ENCODE measurements at regions not wholly inside any gene's neighbourhood (a gene's known extent, or its start where the extent isn't known, plus 50 kb on each side); places are given as distances from the start of the nearest gene placed in this dataset.
A peak's percentile ranks its signal among the peaks of the same experiment; 100 is the strongest.

- DNase-seq (ENCODE audit: low read depth): no peak
These were observed 371.1 kb upstream of the NR3C2 start for GRCh38 chr4:148813289-148813688.

DNA sequence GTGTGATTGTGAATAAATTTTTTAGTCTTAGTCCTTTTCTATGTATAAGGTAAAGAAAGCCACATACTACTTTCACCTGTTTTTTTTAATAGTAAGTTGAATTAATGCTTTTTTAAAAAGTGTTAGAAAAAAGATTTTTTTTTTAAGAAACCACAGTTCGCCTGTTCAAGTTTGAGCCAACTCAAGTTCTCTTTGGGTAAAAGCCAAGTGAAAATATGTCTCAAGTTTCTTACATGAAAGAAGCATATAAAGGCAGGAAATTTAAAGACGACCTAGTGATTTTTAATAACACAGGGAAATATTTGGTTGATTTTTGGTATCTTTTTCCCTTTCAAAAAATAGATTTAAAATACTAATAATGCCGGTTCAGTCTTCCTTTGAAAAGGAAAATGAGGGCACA lies 369.9 kb upstream of the NR3C2 start:
- DNase-seq (ENCODE audit: low read depth): no peak

- DNase-seq (ENCODE audit: low read depth): no peak
These were observed 368.2 kb upstream of the NR3C2 start for GRCh38 chr4:148810461-148810860.

DNA sequence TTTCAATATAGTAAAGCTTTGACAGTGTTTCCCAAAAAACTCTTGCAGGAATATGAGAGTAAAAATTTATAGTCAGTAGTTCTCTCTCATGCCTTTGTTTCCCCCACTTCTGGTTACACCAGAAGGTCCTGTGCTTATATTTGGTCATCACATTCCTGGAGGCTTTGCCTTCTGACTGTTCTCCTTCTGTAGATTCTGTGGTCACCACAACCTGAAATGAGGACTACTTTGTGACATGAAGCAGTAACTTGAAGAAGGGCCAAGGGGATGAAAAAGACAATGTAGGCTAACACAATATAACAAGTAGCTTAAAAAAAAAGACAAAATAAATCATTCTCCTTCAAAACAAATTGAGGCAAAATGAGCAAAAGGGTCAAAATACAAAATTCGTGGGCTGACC lies 366.2 kb upstream of the NR3C2 start:
- DNase-seq (ENCODE audit: low read depth): no peak

GRCh38 chr4:148800940-148801339 lies 358.7 kb upstream of the NR3C2 start:
- DNase-seq (ENCODE audit: low read depth): peak; percentile 65

GRCh38 chr4:148800336-148800885 lies 358.2 kb upstream of the NR3C2 start:
- no peak for DNase-seq (ENCODE audit: low read depth)

DNA sequence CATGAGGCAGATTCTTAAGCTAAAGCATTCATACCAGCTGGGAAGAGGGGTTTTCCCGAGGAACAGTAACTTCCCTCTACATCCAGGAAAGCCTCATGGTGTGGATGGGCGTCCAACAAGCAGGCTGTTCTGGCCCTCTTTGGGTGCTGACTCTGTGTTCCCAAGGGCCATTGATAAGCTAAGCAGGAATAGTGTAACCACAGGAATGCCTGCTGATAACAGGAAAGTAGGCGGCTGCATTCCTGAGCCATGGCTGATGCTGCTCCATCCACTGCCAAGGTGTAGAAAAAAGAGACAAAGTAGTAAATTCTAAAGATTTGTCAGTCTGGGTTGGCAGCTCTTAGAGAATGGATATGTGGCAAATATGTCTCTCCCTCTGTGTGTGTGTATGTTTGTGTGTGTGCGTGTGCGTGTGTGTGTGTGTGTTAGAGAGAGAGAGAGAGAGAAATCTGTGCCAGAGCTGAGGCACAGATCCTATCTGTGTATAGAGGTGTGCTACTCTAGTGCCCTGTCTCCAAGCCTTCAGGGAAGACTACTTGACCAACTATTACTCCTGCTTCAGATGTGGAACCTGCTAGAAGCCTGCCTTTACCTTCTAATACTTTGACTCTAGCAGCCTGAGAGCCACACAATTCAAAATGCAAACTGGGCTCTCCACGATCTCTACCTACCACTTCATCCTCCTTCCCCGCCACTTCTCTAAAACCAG lies 353.1 kb upstream of the NR3C2 start:
- DNase-seq (ENCODE audit: low read depth): no peak

GRCh38 chr4:148793221-148793620 lies 351.0 kb upstream of the NR3C2 start:
- no peak for DNase-seq (ENCODE audit: low read depth)

DNA sequence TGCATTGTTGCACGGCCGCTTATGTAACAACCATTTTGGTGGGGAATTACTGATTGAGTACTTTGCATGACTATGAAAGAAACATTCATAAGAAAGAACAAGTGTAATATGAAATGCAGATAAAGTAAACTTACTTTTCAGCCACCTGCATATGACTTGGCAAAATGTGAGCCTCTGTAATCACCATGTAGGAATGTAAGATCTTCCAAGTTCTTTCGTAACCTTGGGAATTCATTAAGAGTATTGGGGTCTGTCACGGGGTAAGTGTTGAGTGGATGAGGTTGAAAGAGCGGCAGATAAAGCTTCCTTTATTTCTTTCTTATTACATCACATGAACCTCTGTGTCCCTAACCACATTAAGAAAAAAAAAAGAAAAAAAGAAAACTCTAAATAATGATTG lies 348.5 kb upstream of the NR3C2 start:
- DNase-seq (ENCODE audit: low read depth): no peak

- no peak for DNase-seq (ENCODE audit: low read depth)
These were observed 348.0 kb upstream of the NR3C2 start for GRCh38 chr4:148790246-148790645.

DNA sequence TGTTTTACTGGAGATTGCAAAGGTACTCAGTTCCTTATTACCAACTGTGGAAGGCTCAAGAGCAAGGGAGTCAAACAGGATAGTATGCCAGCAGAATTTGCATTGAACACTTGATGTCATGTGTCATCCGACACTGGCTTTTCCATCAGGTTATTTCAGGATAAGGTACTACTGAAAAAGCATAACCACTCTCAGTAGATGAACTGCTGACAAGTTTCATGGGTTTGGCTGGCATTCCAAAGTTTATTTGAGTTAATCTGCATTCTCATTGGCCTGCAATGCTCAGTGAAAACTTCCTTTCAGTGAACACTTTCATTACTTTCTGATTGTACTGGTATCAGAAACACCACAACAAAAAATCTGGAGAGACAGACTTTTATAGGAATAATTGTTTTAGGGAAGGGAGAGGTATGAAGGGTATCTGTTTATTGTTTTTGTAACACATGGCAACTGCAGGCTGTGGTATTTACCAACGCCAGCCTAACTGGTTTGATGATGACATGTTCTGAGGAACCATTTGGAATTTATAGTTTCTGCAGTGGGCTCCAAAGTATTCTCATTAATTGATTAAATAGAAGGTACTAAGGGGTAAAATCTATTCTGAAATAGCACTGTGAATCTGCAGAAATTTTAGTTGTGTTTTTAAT lies 345.7 kb upstream of the NR3C2 start:
- peak; percentile 47 for DNase-seq (ENCODE audit: low read depth)

DNA sequence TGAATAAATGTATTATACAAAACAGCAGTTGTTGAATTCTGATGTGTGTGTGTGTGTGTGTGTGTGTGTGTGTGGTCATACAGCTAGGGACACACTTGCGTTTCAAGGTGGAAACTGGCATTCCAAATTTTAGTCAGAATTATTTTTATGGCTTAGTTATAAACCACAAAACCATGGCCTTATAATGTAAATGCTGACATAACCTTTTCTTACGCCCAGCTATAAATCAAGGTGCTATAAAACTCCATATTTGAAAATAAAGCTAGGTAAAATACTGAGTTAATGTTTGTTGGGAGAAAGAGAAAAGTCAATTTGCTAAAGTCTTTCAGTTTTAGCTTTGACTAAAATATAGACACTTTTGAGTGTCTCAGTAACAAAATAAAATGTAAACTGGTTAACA lies 345.1 kb upstream of the NR3C2 start:
- no peak for DNase-seq (ENCODE audit: low read depth)

- DNase-seq (ENCODE audit: low read depth): no peak
These were observed 344.5 kb upstream of the NR3C2 start for GRCh38 chr4:148786699-148787098.

- DNase-seq (ENCODE audit: low read depth): no peak
These were observed 340.1 kb upstream of the NR3C2 start for GRCh38 chr4:148782284-148782683.

DNA sequence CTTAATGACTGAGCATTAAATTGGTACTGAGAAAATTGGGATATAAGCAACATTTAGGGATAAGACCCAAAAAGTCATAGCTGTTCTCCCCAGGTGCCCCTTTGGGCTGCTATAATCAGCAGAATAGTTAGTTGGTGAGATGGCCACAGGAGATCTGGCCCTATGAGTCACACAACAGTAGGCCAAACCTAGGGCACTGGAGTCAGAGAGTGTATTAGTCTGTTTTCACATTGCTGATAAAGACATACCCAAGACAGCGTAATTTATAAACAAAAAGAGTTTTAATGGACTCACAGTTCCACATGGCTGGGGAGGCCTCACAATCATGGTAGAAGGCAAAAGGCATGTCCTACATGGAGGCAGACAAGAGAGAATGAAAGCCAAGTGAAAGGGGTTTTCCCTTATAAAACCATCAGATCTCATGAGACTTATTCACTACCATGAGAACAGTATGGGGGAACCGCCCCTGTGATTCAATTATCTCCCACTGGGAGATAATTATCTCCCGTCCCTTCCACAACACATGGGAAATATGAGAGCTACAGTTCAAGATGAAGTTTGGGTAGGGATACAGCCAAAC lies 338.3 kb upstream of the NR3C2 start:
- DNase-seq (ENCODE audit: low read depth): no peak

GRCh38 chr4:148779771-148780170 lies 337.6 kb upstream of the NR3C2 start:
- no peak for DNase-seq (ENCODE audit: low read depth)

GRCh38 chr4:148778980-148779675 lies 336.9 kb upstream of the NR3C2 start:
- DNase-seq (ENCODE audit: low read depth): no peak

GRCh38 chr4:148776941-148777340 lies 334.7 kb upstream of the NR3C2 start:
- peak; percentile 64 for DNase-seq (ENCODE audit: low read depth)

DNA sequence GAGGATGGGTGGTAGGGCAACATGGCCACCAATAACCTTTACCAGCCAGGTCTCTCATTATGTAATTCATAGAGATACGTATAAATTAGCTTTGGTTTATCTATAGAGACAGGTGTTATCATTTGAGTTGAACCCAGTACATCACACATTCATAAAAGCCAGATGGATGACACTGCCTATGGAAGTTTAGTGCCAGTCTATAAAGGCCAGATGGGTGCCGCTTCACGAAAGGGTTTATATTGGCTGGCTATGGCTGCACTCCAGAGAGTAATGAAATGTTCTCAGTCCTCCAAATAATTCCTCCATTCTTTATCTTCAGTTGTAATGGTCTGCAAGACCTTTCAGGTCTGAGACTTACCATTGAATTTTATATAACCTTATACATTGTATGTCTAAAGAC lies 331.9 kb upstream of the NR3C2 start:
- no peak for DNase-seq (ENCODE audit: low read depth)

DNA sequence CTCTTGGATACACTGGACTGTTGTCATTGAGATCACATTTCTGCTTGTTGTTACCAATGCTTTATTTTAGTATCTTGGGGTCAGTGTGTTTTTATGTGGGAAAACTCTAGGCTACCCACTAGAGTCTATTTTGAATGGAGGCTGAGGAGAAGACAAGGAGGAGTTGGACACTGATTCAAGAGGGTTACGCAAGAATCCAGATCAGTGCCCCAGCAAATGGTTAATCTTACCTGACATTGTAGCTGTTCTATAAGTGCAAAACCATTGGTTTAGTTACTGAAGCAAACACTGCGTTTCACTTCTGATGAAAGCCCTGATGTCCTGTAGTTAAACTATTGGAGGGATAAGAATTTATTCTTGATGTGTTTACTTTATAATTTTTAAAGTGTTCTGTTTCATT lies 331.1 kb upstream of the NR3C2 start:
- no peak for DNase-seq (ENCODE audit: low read depth)

- no peak for DNase-seq (ENCODE audit: low read depth)
These were observed 328.6 kb upstream of the NR3C2 start for GRCh38 chr4:148770848-148771247.

- no peak for DNase-seq (ENCODE audit: low read depth)
These were observed 328.2 kb upstream of the NR3C2 start for GRCh38 chr4:148770377-148770776.
